Testis (tissue), 2 donors: ENCODE measurements at regions not wholly inside any gene's neighbourhood (a gene's known extent, or its start where the extent isn't known, plus 50 kb on each side); places are given as distances from the start of the nearest gene placed in this dataset.

Experiments
- POLR2A ChIP-seq: fragments of 450-650 bp; IDR thresholded peaks from one replicate; pipeline ENCODE4 v1.6.1; 2017; ENCODE audit warnings: antibody characterized with exemption, mild to moderate bottlenecking, moderate library complexity
- TF ChIP-seq, protein P1 (sequence below), 3 experiments: fragments of 450-650 bp in 2 of 3; fragments of 200-600 bp in 1 of 3; sonication (generic) in 1 of 3; IDR thresholded peaks; one replicate each; pipeline ENCODE4 v1.5.1; 2016 to 2019; ENCODE audit warnings: antibody characterized with exemption in 3 of 3, mild to moderate bottlenecking in 2 of 3, moderate library complexity in 1 of 3

GRCh38 chr4:96599752-96600151, 759.9 kb downstream of the PDHA2 start:
- TF ChIP-seq, protein P1, sequence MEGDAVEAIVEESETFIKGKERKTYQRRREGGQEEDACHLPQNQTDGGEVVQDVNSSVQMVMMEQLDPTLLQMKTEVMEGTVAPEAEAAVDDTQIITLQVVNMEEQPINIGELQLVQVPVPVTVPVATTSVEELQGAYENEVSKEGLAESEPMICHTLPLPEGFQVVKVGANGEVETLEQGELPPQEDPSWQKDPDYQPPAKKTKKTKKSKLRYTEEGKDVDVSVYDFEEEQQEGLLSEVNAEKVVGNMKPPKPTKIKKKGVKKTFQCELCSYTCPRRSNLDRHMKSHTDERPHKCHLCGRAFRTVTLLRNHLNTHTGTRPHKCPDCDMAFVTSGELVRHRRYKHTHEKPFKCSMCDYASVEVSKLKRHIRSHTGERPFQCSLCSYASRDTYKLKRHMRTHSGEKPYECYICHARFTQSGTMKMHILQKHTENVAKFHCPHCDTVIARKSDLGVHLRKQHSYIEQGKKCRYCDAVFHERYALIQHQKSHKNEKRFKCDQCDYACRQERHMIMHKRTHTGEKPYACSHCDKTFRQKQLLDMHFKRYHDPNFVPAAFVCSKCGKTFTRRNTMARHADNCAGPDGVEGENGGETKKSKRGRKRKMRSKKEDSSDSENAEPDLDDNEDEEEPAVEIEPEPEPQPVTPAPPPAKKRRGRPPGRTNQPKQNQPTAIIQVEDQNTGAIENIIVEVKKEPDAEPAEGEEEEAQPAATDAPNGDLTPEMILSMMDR (IDR thresholded peaks at IDR 0.05), result no peak
- TF ChIP-seq POLR2A, result no peak
